HG03342 (cell line): ENCODE measurements at regions not wholly inside any gene's neighbourhood (a gene's known extent, or its start where the extent isn't known, plus 50 kb on each side); places are given as distances from the start of the nearest gene placed in this dataset.

ENCODE experiments used
- ATAC-seq: cut with Tn5 transposase; IDR thresholded peaks from one replicate; pipeline ENCODE4 v1.9.1; 2021; ENCODE audit warnings: mild to moderate bottlenecking, moderate library complexity; ENCODE audit not compliant: unreplicated experiment

GRCh38 chr10:59595593-59595992 lies 114.1 kb downstream of the SLC16A9 start:
- no peak for ATAC-seq

- no peak for ATAC-seq
These were observed 115.9 kb downstream of the SLC16A9 start for GRCh38 chr10:59593768-59594167.

- ATAC-seq, result no peak
These were observed 119.9 kb downstream of the SLC16A9 start for GRCh38 chr10:59589796-59590195.

GRCh38 chr10:59588791-59589190 lies 120.9 kb downstream of the SLC16A9 start:
- no peak for ATAC-seq

- no peak for ATAC-seq
These were observed 121.9 kb downstream of the SLC16A9 start for GRCh38 chr10:59587756-59588140.

- ATAC-seq, result no peak
These were observed 122.4 kb downstream of the SLC16A9 start for GRCh38 chr10:59587083-59587755.

- ATAC-seq, result no peak
These were observed 123.2 kb downstream of the SLC16A9 start for GRCh38 chr10:59586407-59586891.

- ATAC-seq, result no peak
These were observed 124.5 kb downstream of the SLC16A9 start for GRCh38 chr10:59585046-59585700.

- ATAC-seq, result no peak
These were observed 126.9 kb downstream of the SLC16A9 start for GRCh38 chr10:59582780-59583179.

- no peak for ATAC-seq
These were observed 127.6 kb downstream of the SLC16A9 start for GRCh38 chr10:59582058-59582457.

- no peak for ATAC-seq
These were observed 129.4 kb downstream of the SLC16A9 start for GRCh38 chr10:59580026-59580863.

- ATAC-seq, result no peak
These were observed 130.9 kb downstream of the SLC16A9 start for GRCh38 chr10:59578741-59579140.

- peak; percentile 53 for ATAC-seq
These were observed 131.7 kb downstream of the SLC16A9 start for GRCh38 chr10:59577984-59578383.

GRCh38 chr10:59575269-59575668 lies 134.4 kb downstream of the SLC16A9 start:
- no peak for ATAC-seq

- no peak for ATAC-seq
These were observed 146.1 kb downstream of the SLC16A9 start for GRCh38 chr10:59563531-59563930.

- no peak for ATAC-seq
These were observed 147.5 kb downstream of the SLC16A9 start for GRCh38 chr10:59562126-59562525.

- no peak for ATAC-seq
These were observed 148.1 kb downstream of the SLC16A9 start for GRCh38 chr10:59561477-59562121.

GRCh38 chr10:59560990-59561389 lies 148.7 kb downstream of the SLC16A9 start:
- no peak for ATAC-seq

- ATAC-seq, result no peak
These were observed 149.5 kb downstream of the SLC16A9 start for GRCh38 chr10:59560161-59560560.

- no peak for ATAC-seq
These were observed 151.6 kb downstream of the SLC16A9 start for GRCh38 chr10:59558066-59558465.

GRCh38 chr10:59557642-59558041 lies 152.0 kb downstream of the SLC16A9 start:
- ATAC-seq, result no peak
